ENCODE measurements at regions not wholly inside any gene's neighbourhood (a gene's known extent, or its start where the extent isn't known, plus 50 kb on each side); places are given as distances from the start of the nearest gene placed in this dataset.
"Not testable (repeated sequence)": the region's sequence is repeated elsewhere in the genome, so short reads cannot be mapped to it uniquely, and the experiment has no call there.

- no peak for DNase-seq
Observed at GRCh38 chr10:29184205-29185000, 104.5 kb upstream of the LYZL1 start.

GRCh38 chr10:29185050-29185449 is 103.8 kb upstream of the LYZL1 start:
- DNase-seq, result no peak

GRCh38 chr10:29186221-29186620 is 102.6 kb upstream of the LYZL1 start:
- no peak for DNase-seq

GRCh38 chr10:29189256-29189655 is 99.6 kb upstream of the LYZL1 start:
- no peak for DNase-seq

- DNase-seq, result no peak
Observed at GRCh38 chr10:29191674-29192073, 97.2 kb upstream of the LYZL1 start.

- no peak for DNase-seq
Observed at GRCh38 chr10:29199339-29199738, 89.5 kb upstream of the LYZL1 start.

GRCh38 chr10:29199941-29200679 is 88.8 kb upstream of the LYZL1 start:
- DNase-seq, result no peak

GRCh38 chr10:29202386-29202940 is 86.4 kb upstream of the LYZL1 start:
- DNase-seq, result no peak

- no peak for DNase-seq
Observed at GRCh38 chr10:29203432-29203831, 85.4 kb upstream of the LYZL1 start.

GRCh38 chr10:29204070-29204800 is 84.6 kb upstream of the LYZL1 start:
- DNase-seq, result no peak

GRCh38 chr10:29205787-29206186 is 83.1 kb upstream of the LYZL1 start:
- DNase-seq, result no peak

- no peak for DNase-seq
Observed at GRCh38 chr10:29208845-29209244, 80.0 kb upstream of the LYZL1 start.

- no peak for DNase-seq
Observed at GRCh38 chr10:29209830-29210229, 79.0 kb upstream of the LYZL1 start.

- DNase-seq, result no peak
Observed at GRCh38 chr10:29210266-29210868, 78.5 kb upstream of the LYZL1 start.

- no peak for DNase-seq
Observed at GRCh38 chr10:29212597-29212996, 76.3 kb upstream of the LYZL1 start.

GRCh38 chr10:29214551-29214950 is 74.3 kb upstream of the LYZL1 start:
- no peak for DNase-seq

- no peak for DNase-seq
Observed at GRCh38 chr10:29217292-29217738, 71.6 kb upstream of the LYZL1 start.

- no peak for DNase-seq
Observed at GRCh38 chr10:29223326-29223725, 65.5 kb upstream of the LYZL1 start.

GRCh38 chr10:29224631-29225030 is 64.2 kb upstream of the LYZL1 start:
- DNase-seq, result no peak

- DNase-seq, result no peak
Observed at GRCh38 chr10:29227201-29227600, 61.7 kb upstream of the LYZL1 start.

GRCh38 chr10:29228562-29228961 is 60.3 kb upstream of the LYZL1 start:
- DNase-seq, result no peak

- DNase-seq, result no peak
Observed at GRCh38 chr10:29229258-29229705, 59.6 kb upstream of the LYZL1 start.

- DNase-seq, result not testable (repeated sequence)
Observed at GRCh38 chr10:29236910-29237309, 52.0 kb upstream of the LYZL1 start.

Data from CD4-positive, alpha-beta T cell treated with Interleukin-21 for 1 hour (primary cell).